ENCODE measurements at regions not wholly inside any gene's neighbourhood (a gene's known extent, or its start where the extent isn't known, plus 50 kb on each side); places are given as distances from the start of the nearest gene placed in this dataset.

GRCh38 chr4:128481752-128482480 is 194.3 kb upstream of the PGRMC2 start:
- DNase-seq (ENCODE audit: low spot score), result no peak
- TF ChIP-seq CTCF (IDR thresholded peaks at IDR 0.05; ENCODE audit: extremely low read depth, missing control alignments), result no peak

- TF ChIP-seq CTCF (IDR thresholded peaks at IDR 0.05; ENCODE audit: extremely low read depth, missing control alignments), result no peak
- no peak for DNase-seq (ENCODE audit: low spot score)
These were observed 193.3 kb upstream of the PGRMC2 start for GRCh38 chr4:128480945-128481344.

- no peak for DNase-seq (ENCODE audit: low spot score)
- no peak for TF ChIP-seq CTCF (IDR thresholded peaks at IDR 0.05; ENCODE audit: extremely low read depth, missing control alignments)
These were observed 189.9 kb upstream of the PGRMC2 start for GRCh38 chr4:128477540-128477939.

- TF ChIP-seq CTCF (IDR thresholded peaks at IDR 0.05; ENCODE audit: extremely low read depth, missing control alignments), result no peak
- no peak for DNase-seq (ENCODE audit: low spot score)
These were observed 188.0 kb upstream of the PGRMC2 start for GRCh38 chr4:128475597-128475996.

GRCh38 chr4:128471576-128471975 is 184.0 kb upstream of the PGRMC2 start:
- no peak for DNase-seq (ENCODE audit: low spot score)
- no peak for TF ChIP-seq CTCF (IDR thresholded peaks at IDR 0.05; ENCODE audit: extremely low read depth, missing control alignments)

- TF ChIP-seq CTCF (IDR thresholded peaks at IDR 0.05; ENCODE audit: extremely low read depth, missing control alignments), result no peak
- DNase-seq (ENCODE audit: low spot score), result no peak
These were observed 183.0 kb upstream of the PGRMC2 start for GRCh38 chr4:128470492-128471053.

- DNase-seq (ENCODE audit: low spot score), result no peak
These were observed 180.7 kb upstream of the PGRMC2 start for GRCh38 chr4:128468123-128468989.

More at GRCh38 chr4:128468123-128468989, 180.7 kb upstream of the PGRMC2 start:
- TF ChIP-seq CTCF (IDR thresholded peaks at IDR 0.05; ENCODE audit: extremely low read depth, missing control alignments), result no peak

Data from GM20000 (cell line).